ENCODE measurements at regions not wholly inside any gene's neighbourhood (a gene's known extent, or its start where the extent isn't known, plus 50 kb on each side); places are given as distances from the start of the nearest gene placed in this dataset.

- no peak overlapping the region for H3K4me3 ChIP-seq (ENCODE audit: low read length)
- TF ChIP-seq ZNF274 (IDR thresholded peaks at IDR 0.05; ENCODE audit: low read depth, low read length) = no peak
These were observed 300.5 kb downstream of the ZPLD1 start for GRCh38 chr3:102735311-102735710.

GRCh38 chr3:102736288-102736974, 301.6 kb downstream of the ZPLD1 start:
- no peak for TF ChIP-seq ZNF274 (IDR thresholded peaks at IDR 0.05; ENCODE audit: low read depth, low read length)
- H3K4me3 ChIP-seq (ENCODE audit: low read length) = no peak overlapping the region

- no peak overlapping the region for H3K4me3 ChIP-seq (ENCODE audit: low read length)
- no peak for TF ChIP-seq ZNF274 (IDR thresholded peaks at IDR 0.05; ENCODE audit: low read depth, low read length)
These were observed 302.1 kb downstream of the ZPLD1 start for GRCh38 chr3:102736975-102737304.

GRCh38 chr3:102737353-102737752, 302.5 kb downstream of the ZPLD1 start:
- TF ChIP-seq ZNF274 (IDR thresholded peaks at IDR 0.05; ENCODE audit: low read depth, low read length) = no peak
- no peak overlapping the region for H3K4me3 ChIP-seq (ENCODE audit: low read length)

GRCh38 chr3:102741105-102741504, 306.3 kb downstream of the ZPLD1 start:
- TF ChIP-seq ZNF274 (IDR thresholded peaks at IDR 0.05; ENCODE audit: low read depth, low read length) = no peak
- no peak overlapping the region for H3K4me3 ChIP-seq (ENCODE audit: low read length)

- no peak for TF ChIP-seq ZNF274 (IDR thresholded peaks at IDR 0.05; ENCODE audit: low read depth, low read length)
These were observed 306.9 kb downstream of the ZPLD1 start for GRCh38 chr3:102741694-102742093.

GRCh38 chr3:102745881-102746280, 311.1 kb downstream of the ZPLD1 start:
- no peak for TF ChIP-seq ZNF274 (IDR thresholded peaks at IDR 0.05; ENCODE audit: low read depth, low read length)

More at GRCh38 chr3:102741694-102742093, 306.9 kb downstream of the ZPLD1 start:
- H3K4me3 ChIP-seq (ENCODE audit: low read length) = no peak overlapping the region

GRCh38 chr3:102747611-102748010, 312.8 kb downstream of the ZPLD1 start:
- no peak for TF ChIP-seq ZNF274 (IDR thresholded peaks at IDR 0.05; ENCODE audit: low read depth, low read length)
- H3K4me3 ChIP-seq (ENCODE audit: low read length) = no peak overlapping the region

More at GRCh38 chr3:102745881-102746280, 311.1 kb downstream of the ZPLD1 start:
- no peak overlapping the region for H3K4me3 ChIP-seq (ENCODE audit: low read length)

GRCh38 chr3:102748646-102749045, 313.8 kb downstream of the ZPLD1 start:
- H3K4me3 ChIP-seq (ENCODE audit: low read length) = no peak overlapping the region
- no peak for TF ChIP-seq ZNF274 (IDR thresholded peaks at IDR 0.05; ENCODE audit: low read depth, low read length)

- no peak overlapping the region for H3K4me3 ChIP-seq (ENCODE audit: low read length)
- no peak for TF ChIP-seq ZNF274 (IDR thresholded peaks at IDR 0.05; ENCODE audit: low read depth, low read length)
These were observed 315.5 kb downstream of the ZPLD1 start for GRCh38 chr3:102750322-102750721.

- no peak overlapping the region for H3K4me3 ChIP-seq (ENCODE audit: low read length)
- TF ChIP-seq ZNF274 (IDR thresholded peaks at IDR 0.05; ENCODE audit: low read depth, low read length) = no peak
These were observed 319.1 kb downstream of the ZPLD1 start for GRCh38 chr3:102753901-102754300.

GRCh38 chr3:102756706-102757105, 321.9 kb downstream of the ZPLD1 start:
- TF ChIP-seq ZNF274 (IDR thresholded peaks at IDR 0.05; ENCODE audit: low read depth, low read length) = no peak

GRCh38 chr3:102757950-102758349, 323.1 kb downstream of the ZPLD1 start:
- no peak overlapping the region for H3K4me3 ChIP-seq (ENCODE audit: low read length)
- TF ChIP-seq ZNF274 (IDR thresholded peaks at IDR 0.05; ENCODE audit: low read depth, low read length) = no peak

More at GRCh38 chr3:102756706-102757105, 321.9 kb downstream of the ZPLD1 start:
- H3K4me3 ChIP-seq (ENCODE audit: low read length) = no peak overlapping the region

- H3K4me3 ChIP-seq (ENCODE audit: low read length) = no peak overlapping the region
- no peak for TF ChIP-seq ZNF274 (IDR thresholded peaks at IDR 0.05; ENCODE audit: low read depth, low read length)
These were observed 327.0 kb downstream of the ZPLD1 start for GRCh38 chr3:102761766-102762165.

- H3K4me3 ChIP-seq (ENCODE audit: low read length) = no peak overlapping the region
- no peak for TF ChIP-seq ZNF274 (IDR thresholded peaks at IDR 0.05; ENCODE audit: low read depth, low read length)
These were observed 356.0 kb downstream of the ZPLD1 start for GRCh38 chr3:102790747-102791325.

Data from GM08714 (cell line).